Pancreas (tissue), 10 donors: ENCODE measurements at regions not wholly inside any gene's neighbourhood (a gene's known extent, or its start where the extent isn't known, plus 50 kb on each side); places are given as distances from the start of the nearest gene placed in this dataset.

ENCODE experiments used
- ATAC-seq, 4 donors: fragments of 200-7000 bp; cut with Tn5 transposase; one replicate each; pipeline versions ENCODE4 v1.8.0 to v1.9.1; 2020; ENCODE audit warnings: mild to moderate bottlenecking in 4 of 4, moderate library complexity in 4 of 4
- DNase-seq, 6 donors: peaks; one replicate each; pipeline ENCODE4 v3.0.0-alpha.2; 2020
- FAIRE-seq: peaks from 2 replicates; lab custom pipeline; 2012; peaks lifted over from hg19 to GRCh38; lab: Jason Lieb, UNC
- H3K27ac ChIP-seq, 4 donors: fragments of 200-600 bp; sonication (generic); 1 replicate in 3 of 4; 2 replicates in 1 of 4; pipeline versions ENCODE4 v1.5.0 to v1.8.0; 2020
- H3K27me3 ChIP-seq, 4 donors: fragments of 200-600 bp; one replicate each; pipeline ENCODE4 v1.8.0; 2021
- H3K36me3 ChIP-seq, 3 donors: fragments of 200-600 bp; sonication (generic) in 1 of 3; one replicate each; pipeline versions ENCODE4 v1.5.0 to v1.8.0; 2020 to 2021
- H3K4me1 ChIP-seq, 3 donors: fragments of 200-600 bp; one replicate each; pipeline ENCODE4 v1.8.0; 2021
- H3K4me3 ChIP-seq, 4 donors: fragments of 200-600 bp; sonication (generic) in 2 of 4; one replicate each; pipeline versions ENCODE4 v1.5.0 to v1.8.0; 2020 to 2021
- H3K9me3 ChIP-seq, 4 donors: fragments of 200-600 bp; one replicate each; pipeline ENCODE4 v1.8.0; 2021
- CTCF ChIP-seq, 4 donors: fragments of 200-600 bp; sonication (generic) in 3 of 4; IDR thresholded peaks; one replicate each; pipeline versions ENCODE4 v1.5.0 to v1.8.0; 2021; ENCODE audit warnings: antibody characterized with exemption in 4 of 4
- WGBS, 2 donors: extraction: QIAGEN DNeasy Blood & Tissue Kit; methylation state at CpG; one replicate each; pipeline ENCODE4 v1.1.7; 2013; 5-methylcytosine and 5-hydroxymethylcytosine counted together
- intact Hi-C, 3 donors: fragments of 100-400 bp; cut with DNase I; formaldehyde crosslinking; loops; one replicate each; pipeline versions ENCODE4 v1.11.1 to v1.14.2; 2022
- donor health status: healthy with polysubstance abuse.
- donor health status: DM: no; HTN: no; CAD: no; lungs with moderate emphysema.
- donor health status: DM: no; HTN: no; CAD: no.
- donor health status: control.
- donor health status: control.
- donor health status: Bipolar disorder and iron deficiency.
- donor health status: DM: yes; HTN: yes; CAD: no.
- donor health status: DM: no; HTN: no; CAD: no.
- donor health status: DM: no; HTN: no; CAD: no.
- donor health status: DM: yes; HTN: yes; CAD: no.

- no peak for TF ChIP-seq CTCF (IDR thresholded peaks at IDR 0.05)
- no peak overlapping the region for H3K27ac ChIP-seq
- no peaks in the 10 kb centered on the region for H3K4me1 ChIP-seq
- no peak for ATAC-seq
- 18 to 25% methylated on average over 2 of the region's 2 CpGs for WGBS, 2 donors
- no peak for FAIRE-seq
- H3K4me3 ChIP-seq, result no peak overlapping the region
- no peaks in the 10 kb centered on the region for H3K36me3 ChIP-seq
- H3K9me3 ChIP-seq, result no peaks in the 10 kb centered on the region
- no peaks in the 10 kb centered on the region for H3K27me3 ChIP-seq
- DNase-seq, result no peak
- intact Hi-C loops, result no loop called here
These were observed 438.1 kb downstream of the TLL1 start for GRCh38 chr4:166311169-166311568.

DNA sequence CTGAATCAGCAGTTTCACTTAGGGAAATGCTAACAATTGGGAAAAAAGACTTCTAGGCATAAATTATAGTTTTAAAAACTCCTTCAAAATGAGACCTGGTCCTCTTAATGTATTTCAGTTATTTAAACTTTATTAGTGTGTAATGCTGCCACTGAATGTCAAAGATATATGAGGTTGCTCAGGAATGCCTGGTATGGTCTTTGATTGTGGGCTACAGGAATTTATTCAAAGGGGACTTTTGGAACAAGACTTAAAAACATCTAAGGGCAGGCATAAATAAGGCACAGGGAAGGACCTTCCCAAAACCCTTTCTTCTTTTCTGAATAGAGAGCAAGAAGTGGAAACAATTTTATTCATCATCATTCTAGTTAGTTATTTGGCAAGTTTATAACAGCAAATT lies 439.1 kb downstream of the TLL1 start:
- DNase-seq (no peak), ATAC-seq (no peak), FAIRE-seq (no peak)
- Histone ChIP-seq H3K36me3 (no peaks in the 10 kb centered on the region), H3K27ac (no peak overlapping the region), H3K27me3 (no peaks in the 10 kb centered on the region), H3K9me3 (no peaks in the 10 kb centered on the region), H3K4me3 (no peak overlapping the region), H3K4me1 (no peaks in the 10 kb centered on the region)
- TF ChIP-seq CTCF (IDR thresholded peaks at IDR 0.05), result no peak
- intact Hi-C loops, result no loop called here

DNA sequence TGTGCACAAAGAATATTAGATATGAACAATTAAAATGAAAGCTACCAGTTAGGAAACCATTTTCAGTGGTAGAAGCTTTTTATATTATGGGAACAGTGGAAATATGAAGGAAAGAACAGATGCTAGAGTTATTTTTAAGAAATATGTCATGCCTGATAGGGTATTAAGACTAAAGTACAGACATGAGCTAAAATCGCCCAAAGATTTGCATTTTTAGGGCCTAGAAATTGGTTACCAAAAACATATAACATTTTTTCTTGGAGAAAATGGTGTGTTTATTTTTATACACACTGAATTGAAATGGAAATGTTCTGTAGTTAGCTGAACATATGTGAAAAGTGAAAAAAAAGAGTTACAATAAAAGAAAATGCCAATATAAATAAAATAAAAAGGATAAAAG lies 441.9 kb downstream of the TLL1 start:
- H3K4me3 ChIP-seq, result no peak overlapping the region
- no peak for TF ChIP-seq CTCF (IDR thresholded peaks at IDR 0.05)
- ATAC-seq (no peak), FAIRE-seq (no peak), DNase-seq (no peak)
- H3K4me1 ChIP-seq, result no peaks in the 10 kb centered on the region
- WGBS, 2 donors, result 41 to 64% methylated on average over 1 of the region's 1 CpG
- no peaks in the 10 kb centered on the region for H3K9me3 ChIP-seq
- no peaks in the 10 kb centered on the region for H3K27me3 ChIP-seq
- intact Hi-C loops, result no loop called here
- H3K36me3 ChIP-seq, result no peaks in the 10 kb centered on the region
- H3K27ac ChIP-seq, result no peak overlapping the region

GRCh38 chr4:166315721-166316467 lies 442.9 kb downstream of the TLL1 start:
- FAIRE-seq (no peak), DNase-seq (no peak), ATAC-seq (no peak)
- Histone ChIP-seq H3K27me3 (no peaks in the 10 kb centered on the region), H3K4me1 (no peaks in the 10 kb centered on the region), H3K36me3 (no peaks in the 10 kb centered on the region), H3K27ac (no peak overlapping the region), H3K4me3 (no peak overlapping the region), H3K9me3 (no peaks in the 10 kb centered on the region)
- intact Hi-C loops, result no loop called here
- 71 to 75% methylated on average over 11 of the region's 11 CpGs for WGBS, 2 donors
- no peak for TF ChIP-seq CTCF (IDR thresholded peaks at IDR 0.05)

- intact Hi-C loops, result no loop called here
- Histone ChIP-seq H3K27ac (no peak overlapping the region), H3K4me1 (no peaks in the 10 kb centered on the region), H3K36me3 (no peaks in the 10 kb centered on the region), H3K9me3 (no peaks in the 10 kb centered on the region), H3K4me3 (no peak overlapping the region), H3K27me3 (no peaks in the 10 kb centered on the region)
- no peak for TF ChIP-seq CTCF (IDR thresholded peaks at IDR 0.05)
- 65 to 79% methylated on average over 4 of the region's 4 CpGs for WGBS, 2 donors
- DNase-seq, result no peak
- FAIRE-seq, result no peak
- no peak for ATAC-seq
These were observed 445.9 kb downstream of the TLL1 start for GRCh38 chr4:166318810-166319525.
